HepG2 (cell line): ENCODE measurements at regions not wholly inside any gene's neighbourhood (a gene's known extent, or its start where the extent isn't known, plus 50 kb on each side); places are given as distances from the start of the nearest gene placed in this dataset.

Experiments used
- CREM ChIP-seq, 2 experiments: sonication (generic) in 1 of 2; formaldehyde crosslinking in 1 of 2; IDR thresholded peaks; 2 replicates each; pipeline versions ENCODE4 v1.4.0 to v1.6.1; 2016 to 2020; ENCODE audit warnings: antibody characterized with exemption in 1 of 2, mild to moderate bottlenecking in 1 of 2, missing genetic modification reagents in 1 of 2
- EHMT2 ChIP-seq: fragments of 200-600 bp; sonication (generic); IDR thresholded peaks from 2 replicates; pipeline ENCODE4 v1.7.0; 2017; ENCODE audit warnings: antibody characterized with exemption, low read depth, low read length, borderline replicate concordance
- ESRRA ChIP-seq: sonication (generic); formaldehyde crosslinking; IDR thresholded peaks from 2 replicates; pipeline ENCODE4 v1.5.1; 2020; ENCODE audit warnings: mild to moderate bottlenecking, low read depth, missing genetic modification reagents
- GTF2F1 ChIP-seq: fragments of 150-350 bp; IDR thresholded peaks from 2 replicates; pipeline ENCODE4 v1.6.1; 2014; ENCODE audit warnings: low read length
- REL ChIP-seq: sonication (generic); formaldehyde crosslinking; conservative IDR thresholded peaks from 2 replicates; pipeline ENCODE4 v1.8.0; 2022; ENCODE audit warnings: mild to moderate bottlenecking, missing genetic modification reagents, moderate library complexity
- SAP130 ChIP-seq: IDR thresholded peaks from 2 replicates; pipeline ENCODE4 v1.6.1; 2016; ENCODE audit warnings: low read depth
- XRCC5 ChIP-seq: fragments of 200-400 bp; formaldehyde crosslinking; optimal IDR thresholded peaks from 2 replicates; pipeline ENCODE3; 2017; ENCODE audit warnings: mild to moderate bottlenecking, low read length
- ZFP41 ChIP-seq: sonication (generic); formaldehyde crosslinking; IDR thresholded peaks from 2 replicates; pipeline ENCODE4 v1.4.0; 2020; ENCODE audit warnings: mild to moderate bottlenecking, missing genetic modification reagents, borderline replicate concordance
- ZNF143 ChIP-seq: sonication (generic); formaldehyde crosslinking; IDR thresholded peaks from 2 replicates; pipeline ENCODE4 v1.4.0; 2020; ENCODE audit warnings: missing genetic modification reagents
- ZNF205 ChIP-seq: IDR thresholded peaks from 2 replicates; pipeline ENCODE4 v1.6.1; 2018; ENCODE audit warnings: missing biosample characterization, missing genetic modification reagents
- ZNF430 ChIP-seq: sonication (generic); formaldehyde crosslinking; IDR thresholded peaks from 2 replicates; pipeline ENCODE4 v1.9.0; 2021; ENCODE audit warnings: mild to moderate bottlenecking, missing genetic modification reagents
- ZNF44 ChIP-seq: sonication (generic); formaldehyde crosslinking; IDR thresholded peaks from 2 replicates; pipeline ENCODE4 v1.5.1; 2020; ENCODE audit warnings: mild to moderate bottlenecking, missing genetic modification reagents
- ZNF556 ChIP-seq: sonication (generic); formaldehyde crosslinking; IDR thresholded peaks from 2 replicates; pipeline ENCODE4 v1.4.0; 2020; ENCODE audit warnings: mild to moderate bottlenecking, missing genetic modification reagents, borderline replicate concordance
- ZNF777 ChIP-seq: sonication (generic); formaldehyde crosslinking; IDR thresholded peaks from 2 replicates; pipeline ENCODE4 v1.4.0; 2020; ENCODE audit warnings: missing genetic modification reagents
- TF ChIP-seq, protein P1 (sequence below): sonication (generic); formaldehyde crosslinking; IDR thresholded peaks from 2 replicates; pipeline ENCODE4 v1.4.0; 2020; ENCODE audit warnings: mild to moderate bottlenecking, missing genetic modification reagents
- TF ChIP-seq, protein P2 (sequence below): IDR thresholded peaks from 2 replicates; pipeline ENCODE4 v1.6.1; 2016; ENCODE audit warnings: mild to moderate bottlenecking
- TF ChIP-seq, protein P3 (sequence below): IDR thresholded peaks from 2 replicates; pipeline ENCODE4 v1.6.1; 2016; ENCODE audit warnings: missing genetic modification reagents, missing compliant biosample characterization
- TF ChIP-seq, protein P4 (sequence below): sonication (generic); formaldehyde crosslinking; IDR thresholded peaks from 2 replicates; pipeline ENCODE4 v1.5.0; 2020; ENCODE audit warnings: missing genetic modification reagents, mild to moderate bottlenecking, borderline replicate concordance
- TF ChIP-seq, protein P5 (sequence below): sonication (generic); formaldehyde crosslinking; IDR thresholded peaks from 2 replicates; pipeline ENCODE4 v1.5.0; 2020; ENCODE audit warnings: mild to moderate bottlenecking, missing genetic modification reagents, moderate library complexity
- TF ChIP-seq, protein P6 (sequence below): sonication (generic); formaldehyde crosslinking; IDR thresholded peaks from 2 replicates; pipeline ENCODE4 v1.4.0; 2020; ENCODE audit warnings: mild to moderate bottlenecking, missing genetic modification reagents

DNA sequence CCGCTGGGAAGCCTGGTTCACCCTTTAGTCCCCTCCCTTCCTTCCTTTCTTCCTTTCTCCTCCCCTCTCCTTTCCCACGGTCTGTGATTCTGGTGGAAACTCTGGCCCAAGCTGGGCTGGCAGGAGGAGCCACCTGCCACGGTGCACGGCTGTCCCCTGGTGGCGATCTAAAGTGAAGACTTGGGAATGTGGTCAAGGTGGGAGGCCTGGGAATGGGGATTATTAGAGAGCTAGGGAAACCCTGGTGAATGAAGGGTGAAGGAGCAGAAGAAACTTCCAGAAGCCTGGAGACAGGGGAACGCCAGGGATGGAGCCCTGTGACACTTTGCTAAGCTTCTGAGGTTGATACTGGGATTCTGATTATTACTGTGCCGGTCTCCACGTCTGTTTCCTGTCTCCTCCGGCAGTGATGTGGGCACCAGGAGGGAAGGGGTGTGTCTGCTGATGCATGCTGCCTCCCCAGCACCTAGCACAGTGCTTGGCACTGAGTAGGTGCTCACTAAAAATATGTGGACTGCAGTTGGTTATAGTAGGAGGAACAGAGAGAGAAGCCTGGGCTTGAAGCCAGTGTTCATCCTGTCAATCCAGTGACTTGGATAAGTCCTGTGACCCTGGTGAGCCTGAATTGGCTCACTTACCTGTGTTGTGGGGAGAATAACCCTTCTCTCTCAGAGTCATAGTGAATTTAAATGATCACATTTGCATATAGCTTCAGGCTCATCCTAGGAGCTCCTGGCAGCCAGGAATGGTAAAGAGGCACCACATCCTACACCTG lies 71.2 kb upstream of the NBPF3 start (continued):
- TF ChIP-seq, protein P1, sequence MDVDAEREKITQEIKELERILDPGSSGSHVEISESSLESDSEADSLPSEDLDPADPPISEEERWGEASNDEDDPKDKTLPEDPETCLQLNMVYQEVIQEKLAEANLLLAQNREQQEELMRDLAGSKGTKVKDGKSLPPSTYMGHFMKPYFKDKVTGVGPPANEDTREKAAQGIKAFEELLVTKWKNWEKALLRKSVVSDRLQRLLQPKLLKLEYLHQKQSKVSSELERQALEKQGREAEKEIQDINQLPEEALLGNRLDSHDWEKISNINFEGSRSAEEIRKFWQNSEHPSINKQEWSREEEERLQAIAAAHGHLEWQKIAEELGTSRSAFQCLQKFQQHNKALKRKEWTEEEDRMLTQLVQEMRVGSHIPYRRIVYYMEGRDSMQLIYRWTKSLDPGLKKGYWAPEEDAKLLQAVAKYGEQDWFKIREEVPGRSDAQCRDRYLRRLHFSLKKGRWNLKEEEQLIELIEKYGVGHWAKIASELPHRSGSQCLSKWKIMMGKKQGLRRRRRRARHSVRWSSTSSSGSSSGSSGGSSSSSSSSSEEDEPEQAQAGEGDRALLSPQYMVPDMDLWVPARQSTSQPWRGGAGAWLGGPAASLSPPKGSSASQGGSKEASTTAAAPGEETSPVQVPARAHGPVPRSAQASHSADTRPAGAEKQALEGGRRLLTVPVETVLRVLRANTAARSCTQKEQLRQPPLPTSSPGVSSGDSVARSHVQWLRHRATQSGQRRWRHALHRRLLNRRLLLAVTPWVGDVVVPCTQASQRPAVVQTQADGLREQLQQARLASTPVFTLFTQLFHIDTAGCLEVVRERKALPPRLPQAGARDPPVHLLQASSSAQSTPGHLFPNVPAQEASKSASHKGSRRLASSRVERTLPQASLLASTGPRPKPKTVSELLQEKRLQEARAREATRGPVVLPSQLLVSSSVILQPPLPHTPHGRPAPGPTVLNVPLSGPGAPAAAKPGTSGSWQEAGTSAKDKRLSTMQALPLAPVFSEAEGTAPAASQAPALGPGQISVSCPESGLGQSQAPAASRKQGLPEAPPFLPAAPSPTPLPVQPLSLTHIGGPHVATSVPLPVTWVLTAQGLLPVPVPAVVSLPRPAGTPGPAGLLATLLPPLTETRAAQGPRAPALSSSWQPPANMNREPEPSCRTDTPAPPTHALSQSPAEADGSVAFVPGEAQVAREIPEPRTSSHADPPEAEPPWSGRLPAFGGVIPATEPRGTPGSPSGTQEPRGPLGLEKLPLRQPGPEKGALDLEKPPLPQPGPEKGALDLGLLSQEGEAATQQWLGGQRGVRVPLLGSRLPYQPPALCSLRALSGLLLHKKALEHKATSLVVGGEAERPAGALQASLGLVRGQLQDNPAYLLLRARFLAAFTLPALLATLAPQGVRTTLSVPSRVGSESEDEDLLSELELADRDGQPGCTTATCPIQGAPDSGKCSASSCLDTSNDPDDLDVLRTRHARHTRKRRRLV (CRISPR knock-in tag): no peak
- TF ChIP-seq GTF2F1: no peak
- TF ChIP-seq, protein P2, sequence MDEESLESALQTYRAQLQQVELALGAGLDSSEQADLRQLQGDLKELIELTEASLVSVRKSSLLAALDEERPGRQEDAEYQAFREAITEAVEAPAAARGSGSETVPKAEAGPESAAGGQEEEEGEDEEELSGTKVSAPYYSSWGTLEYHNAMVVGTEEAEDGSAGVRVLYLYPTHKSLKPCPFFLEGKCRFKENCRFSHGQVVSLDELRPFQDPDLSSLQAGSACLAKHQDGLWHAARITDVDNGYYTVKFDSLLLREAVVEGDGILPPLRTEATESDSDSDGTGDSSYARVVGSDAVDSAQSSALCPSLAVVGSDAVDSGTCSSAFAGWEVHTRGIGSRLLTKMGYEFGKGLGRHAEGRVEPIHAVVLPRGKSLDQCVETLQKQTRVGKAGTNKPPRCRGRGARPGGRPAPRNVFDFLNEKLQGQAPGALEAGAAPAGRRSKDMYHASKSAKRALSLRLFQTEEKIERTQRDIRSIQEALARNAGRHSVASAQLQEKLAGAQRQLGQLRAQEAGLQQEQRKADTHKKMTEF (CRISPR knock-in tag): peak; percentile 62; the same call in 1 of the 2 replicates
- no peak for TF ChIP-seq CREM (IDR thresholded peaks at IDR 0.05)
- no peak for TF ChIP-seq CREM (CRISPR knock-in tag; IDR thresholded peaks at IDR 0.05)
- TF ChIP-seq, protein P3, sequence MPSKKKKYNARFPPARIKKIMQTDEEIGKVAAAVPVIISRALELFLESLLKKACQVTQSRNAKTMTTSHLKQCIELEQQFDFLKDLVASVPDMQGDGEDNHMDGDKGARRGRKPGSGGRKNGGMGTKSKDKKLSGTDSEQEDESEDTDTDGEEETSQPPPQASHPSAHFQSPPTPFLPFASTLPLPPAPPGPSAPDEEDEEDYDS: 0 out of 2 replicates have a peak, but pooled peaks have one; percentile 22
- TF ChIP-seq, protein P4, sequence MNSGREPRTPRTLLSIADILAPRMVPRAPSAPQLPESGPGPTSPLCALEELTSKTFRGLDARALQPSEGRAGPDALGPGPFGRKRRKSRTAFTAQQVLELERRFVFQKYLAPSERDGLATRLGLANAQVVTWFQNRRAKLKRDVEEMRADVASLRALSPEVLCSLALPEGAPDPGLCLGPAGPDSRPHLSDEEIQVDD (CRISPR knock-in tag): no peak
- TF ChIP-seq, protein P5, sequence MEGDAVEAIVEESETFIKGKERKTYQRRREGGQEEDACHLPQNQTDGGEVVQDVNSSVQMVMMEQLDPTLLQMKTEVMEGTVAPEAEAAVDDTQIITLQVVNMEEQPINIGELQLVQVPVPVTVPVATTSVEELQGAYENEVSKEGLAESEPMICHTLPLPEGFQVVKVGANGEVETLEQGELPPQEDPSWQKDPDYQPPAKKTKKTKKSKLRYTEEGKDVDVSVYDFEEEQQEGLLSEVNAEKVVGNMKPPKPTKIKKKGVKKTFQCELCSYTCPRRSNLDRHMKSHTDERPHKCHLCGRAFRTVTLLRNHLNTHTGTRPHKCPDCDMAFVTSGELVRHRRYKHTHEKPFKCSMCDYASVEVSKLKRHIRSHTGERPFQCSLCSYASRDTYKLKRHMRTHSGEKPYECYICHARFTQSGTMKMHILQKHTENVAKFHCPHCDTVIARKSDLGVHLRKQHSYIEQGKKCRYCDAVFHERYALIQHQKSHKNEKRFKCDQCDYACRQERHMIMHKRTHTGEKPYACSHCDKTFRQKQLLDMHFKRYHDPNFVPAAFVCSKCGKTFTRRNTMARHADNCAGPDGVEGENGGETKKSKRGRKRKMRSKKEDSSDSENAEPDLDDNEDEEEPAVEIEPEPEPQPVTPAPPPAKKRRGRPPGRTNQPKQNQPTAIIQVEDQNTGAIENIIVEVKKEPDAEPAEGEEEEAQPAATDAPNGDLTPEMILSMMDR (CRISPR knock-in tag): peak; percentile 99
- peak; percentile 36; the same call in 1 of the 2 replicates for TF ChIP-seq ZNF556 (CRISPR knock-in tag)
- peak; percentile 81 for TF ChIP-seq XRCC5
- TF ChIP-seq, protein P6, sequence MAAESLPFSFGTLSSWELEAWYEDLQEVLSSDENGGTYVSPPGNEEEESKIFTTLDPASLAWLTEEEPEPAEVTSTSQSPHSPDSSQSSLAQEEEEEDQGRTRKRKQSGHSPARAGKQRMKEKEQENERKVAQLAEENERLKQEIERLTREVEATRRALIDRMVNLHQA (CRISPR knock-in tag): no peak
- TF ChIP-seq ZNF44: no peak
- peak; percentile 31; the same call in 1 of the 2 replicates for TF ChIP-seq SAP130
- TF ChIP-seq EHMT2: no peak
- no peak for TF ChIP-seq ZNF777 (CRISPR knock-in tag)
- TF ChIP-seq ZNF430: no peak
- no peak for TF ChIP-seq ZNF143 (CRISPR knock-in tag)
- TF ChIP-seq REL (CRISPR knock-in tag): no peak
- TF ChIP-seq ZFP41: no peak
- 0 out of 2 replicates have a peak, but pooled peaks have one; percentile 33 for TF ChIP-seq ESRRA (CRISPR knock-in tag)
- peak; percentile 69; the same call in 1 of the 2 replicates for TF ChIP-seq ZNF205 (CRISPR knock-in tag)
